AG04449 (cell line): ENCODE measurements at regions not wholly inside any gene's neighbourhood (a gene's known extent, or its start where the extent isn't known, plus 50 kb on each side); places are given as distances from the start of the nearest gene placed in this dataset.

Source experiments
- CTCF ChIA-PET: fragments of 350-600 bp; formaldehyde crosslinking; extraction: SDS; loops from one replicate; lab custom pipeline; 2021; ENCODE audit warnings: antibody characterized with exemption; lab: Yijun Ruan, JAX
- POLR2A ChIA-PET: fragments of 400-600, 350-600 bp; formaldehyde crosslinking; extraction: SDS; loops from one replicate; lab custom pipeline; 2020; ENCODE audit warnings: antibody characterized with exemption, inconsistent platforms; lab: Yijun Ruan, JAX
- DNase-seq: peaks from one replicate; pipeline ENCODE4 v3.0.0-alpha.2; 2010; ENCODE audit warnings: low read depth, low spot score
- H3K4me3 ChIP-seq: 2 replicates; pipeline ENCODE4 v1.5.1; 2011; ENCODE audit warnings: low read depth, mild to moderate bottlenecking, control low read depth, low read length
- TF ChIP-seq, protein P1 (sequence below): IDR thresholded peaks from one replicate; pipeline ENCODE4 v1.5.1; 2011; ENCODE audit warnings: mild to moderate bottlenecking, moderate library complexity, low read length, control low read depth, inconsistent platforms; ENCODE audit not compliant: insufficient read depth; ENCODE audit errors: missing control alignments

GRCh38 chr5:143721925-143722324 lies 90.0 kb upstream of the HMHB1 start:
- TF ChIP-seq, protein P1, sequence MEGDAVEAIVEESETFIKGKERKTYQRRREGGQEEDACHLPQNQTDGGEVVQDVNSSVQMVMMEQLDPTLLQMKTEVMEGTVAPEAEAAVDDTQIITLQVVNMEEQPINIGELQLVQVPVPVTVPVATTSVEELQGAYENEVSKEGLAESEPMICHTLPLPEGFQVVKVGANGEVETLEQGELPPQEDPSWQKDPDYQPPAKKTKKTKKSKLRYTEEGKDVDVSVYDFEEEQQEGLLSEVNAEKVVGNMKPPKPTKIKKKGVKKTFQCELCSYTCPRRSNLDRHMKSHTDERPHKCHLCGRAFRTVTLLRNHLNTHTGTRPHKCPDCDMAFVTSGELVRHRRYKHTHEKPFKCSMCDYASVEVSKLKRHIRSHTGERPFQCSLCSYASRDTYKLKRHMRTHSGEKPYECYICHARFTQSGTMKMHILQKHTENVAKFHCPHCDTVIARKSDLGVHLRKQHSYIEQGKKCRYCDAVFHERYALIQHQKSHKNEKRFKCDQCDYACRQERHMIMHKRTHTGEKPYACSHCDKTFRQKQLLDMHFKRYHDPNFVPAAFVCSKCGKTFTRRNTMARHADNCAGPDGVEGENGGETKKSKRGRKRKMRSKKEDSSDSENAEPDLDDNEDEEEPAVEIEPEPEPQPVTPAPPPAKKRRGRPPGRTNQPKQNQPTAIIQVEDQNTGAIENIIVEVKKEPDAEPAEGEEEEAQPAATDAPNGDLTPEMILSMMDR = no peak

DNA sequence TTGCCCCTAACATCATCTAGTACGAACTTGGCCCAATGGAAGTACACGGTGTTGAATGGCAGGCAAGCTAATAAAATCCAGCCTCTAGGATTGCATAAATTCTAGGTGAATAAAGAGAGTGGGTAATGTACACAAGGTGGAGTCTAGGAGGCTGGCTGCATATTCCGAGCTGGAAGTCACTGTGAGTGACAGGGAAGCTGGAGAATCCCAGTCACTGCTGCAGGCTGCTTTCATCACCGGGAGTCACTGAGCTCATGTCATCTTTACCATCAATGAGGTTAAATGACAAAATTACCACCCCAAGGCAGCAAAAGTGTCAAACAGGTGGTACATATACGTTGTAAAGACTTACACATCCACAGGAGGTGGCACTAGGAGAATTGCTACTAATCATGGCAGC lies 91.3 kb upstream of the HMHB1 start:
- DNase-seq = no peak
- ChIA-PET CTCF (no interaction called here), POLR2A (no interaction called here)
- TF ChIP-seq, protein P1 = no peak
- H3K4me3 ChIP-seq = no peak overlapping the region

More at GRCh38 chr5:143721925-143722324, 90.0 kb upstream of the HMHB1 start:
- ChIA-PET POLR2A (no interaction called here), CTCF (interaction anchor here (1.0 kb wide), 1 partner anchor 104 kb away, joined by 4 read pairs; no protein-coding TSS in a partner anchor)
- H3K4me3 ChIP-seq = no peak overlapping the region
- peak; percentile 24 for DNase-seq

GRCh38 chr5:143717400-143717799 lies 94.6 kb upstream of the HMHB1 start:
- TF ChIP-seq, protein P1 = no peak
- no peak overlapping the region for H3K4me3 ChIP-seq
- DNase-seq = peak; percentile 79
- CTCF ChIA-PET = no interaction called here
- POLR2A ChIA-PET = no interaction called here

DNA sequence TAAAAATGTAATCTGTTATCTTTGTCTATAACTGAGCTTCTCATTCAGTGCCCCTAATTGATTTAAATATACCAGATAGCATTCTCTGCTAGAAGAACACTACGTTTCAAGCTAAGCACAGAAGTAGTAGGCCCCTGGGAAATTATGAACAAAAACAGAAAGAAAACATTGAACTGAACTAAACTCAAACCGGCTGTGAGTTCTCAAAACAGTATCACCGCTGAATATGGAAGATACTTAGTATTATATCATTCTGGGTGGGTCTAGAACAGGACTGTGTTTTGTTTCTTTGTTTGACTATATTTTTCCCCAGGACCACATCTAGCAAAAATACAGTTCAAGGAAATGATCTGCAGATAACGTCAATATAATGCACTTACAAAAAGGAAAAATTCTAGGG lies 95.1 kb upstream of the HMHB1 start:
- no peak for DNase-seq
- TF ChIP-seq, protein P1 = no peak
- CTCF ChIA-PET = no interaction called here
- POLR2A ChIA-PET = no interaction called here
- no peak overlapping the region for H3K4me3 ChIP-seq

DNA sequence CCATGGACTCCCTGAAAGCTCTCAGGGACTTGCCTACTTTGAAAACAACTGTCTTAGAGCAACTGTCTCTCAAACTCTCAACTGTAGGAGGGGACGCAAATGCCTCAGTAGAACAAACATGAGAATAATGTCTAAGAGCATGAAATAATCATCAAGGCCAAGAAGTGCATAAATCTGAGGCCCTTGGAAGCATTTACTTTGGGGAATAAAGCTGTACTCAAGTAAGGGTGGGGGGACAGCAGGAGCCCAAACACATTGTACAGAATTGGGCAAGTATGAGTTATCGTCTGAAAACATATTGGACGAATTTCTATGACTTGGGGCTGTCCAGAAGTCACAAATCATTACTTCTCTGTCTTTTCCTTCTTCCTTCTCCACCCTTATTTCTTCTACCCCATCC lies 96.3 kb upstream of the HMHB1 start:
- ChIA-PET CTCF (interaction anchor here (1.1 kb wide), 1 partner anchor 425 kb away, joined by 4 read pairs; no protein-coding TSS in a partner anchor), POLR2A (no interaction called here)
- H3K4me3 ChIP-seq = no peak overlapping the region
- no peak for DNase-seq
- TF ChIP-seq, protein P1 = no peak

DNA sequence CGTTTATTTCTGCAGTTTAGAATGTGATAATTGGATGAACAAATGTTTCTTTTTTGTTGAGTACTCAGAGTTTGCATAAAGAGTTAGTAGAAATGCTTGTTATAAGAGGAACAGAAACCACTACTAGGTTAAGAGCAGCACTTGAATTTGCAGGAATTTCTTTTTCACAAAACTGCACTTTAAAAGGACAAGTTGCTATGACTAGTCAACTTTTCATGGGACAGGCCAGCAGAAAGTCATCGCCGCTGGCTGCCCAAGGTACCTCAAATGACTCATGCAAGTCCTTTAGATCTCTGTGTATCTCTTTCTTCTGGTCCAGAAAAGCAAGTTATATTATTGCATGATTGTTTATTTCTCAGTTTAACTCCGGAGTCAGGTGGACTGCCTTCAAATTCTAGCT lies 97.3 kb upstream of the HMHB1 start:
- CTCF ChIA-PET = interaction anchor here (0.7 to 1.2 kb wide), 2 partner anchors 253 to 311 kb away, joined by 3 read pairs; partner anchors contain the start of gene NR3C1
- POLR2A ChIA-PET = no interaction called here
- no peak for DNase-seq
- H3K4me3 ChIP-seq = no peak overlapping the region
- TF ChIP-seq, protein P1 = no peak
